ENCODE measurements at regions not wholly inside any gene's neighbourhood (a gene's known extent, or its start where the extent isn't known, plus 50 kb on each side); places are given as distances from the start of the nearest gene placed in this dataset.

GRCh38 chr11:127288926-127289325 is 288.4 kb upstream of the KIRREL3 start:
- no peak for DNase-seq (ENCODE audit: extremely low spot score)
- TF ChIP-seq POLR2A (IDR thresholded peaks at IDR 0.05; ENCODE audit: low read depth) (no peak), CTCF (IDR thresholded peaks at IDR 0.05) (no peak)
- intact Hi-C loops (cut with DNase I): no loop called here
- Histone ChIP-seq H3K27ac (replicated peaks in 1 of 4) (no peak overlapping the region), H3K4me3 (no peak overlapping the region), H3K36me3 (no peaks in the 10 kb centered on the region), H3K9me3 (peaks cover 0 to 10% (median 3%) of the 10 kb centered on the region in 4 donors), H3K4me1 (no peaks in the 10 kb centered on the region), H3K27me3 (no peaks in the 10 kb centered on the region)
- 93% methylated on average over 4 of the region's 5 CpGs for WGBS

GRCh38 chr11:127281534-127281933 is 281.0 kb upstream of the KIRREL3 start:
- no peak for DNase-seq (ENCODE audit: extremely low spot score)
- Histone ChIP-seq H3K36me3 (no peaks in the 10 kb centered on the region), H3K27ac (replicated peaks in 1 of 4) (no peak overlapping the region), H3K27me3 (no peaks in the 10 kb centered on the region), H3K9me3 (no peaks in the 10 kb centered on the region), H3K4me1 (no peaks in the 10 kb centered on the region), H3K4me3 (no peak overlapping the region)
- intact Hi-C loops (cut with DNase I): no loop called here
- TF ChIP-seq POLR2A (IDR thresholded peaks at IDR 0.05; ENCODE audit: low read depth) (no peak), CTCF (IDR thresholded peaks at IDR 0.05) (no peak), POLR2AphosphoS5 (IDR thresholded peaks at IDR 0.05) (no peak), EP300 (IDR thresholded peaks at IDR 0.05) (no peak)
- 83% methylated on average over 1 of the region's 1 CpG for WGBS

- DNase-seq (ENCODE audit: extremely low spot score): no peak
- Histone ChIP-seq H3K4me1 (no peaks in the 10 kb centered on the region), H3K9me3 (no peaks in the 10 kb centered on the region), H3K27ac (replicated peaks in 1 of 4) (no peak overlapping the region), H3K4me3 (no peak overlapping the region), H3K27me3 (no peaks in the 10 kb centered on the region), H3K36me3 (no peaks in the 10 kb centered on the region)
- TF ChIP-seq POLR2AphosphoS5 (IDR thresholded peaks at IDR 0.05) (no peak), CTCF (IDR thresholded peaks at IDR 0.05) (no peak), EP300 (IDR thresholded peaks at IDR 0.05) (no peak), POLR2A (IDR thresholded peaks at IDR 0.05; ENCODE audit: low read depth) (no peak)
- WGBS: 71% methylated on average over 9 of the region's 9 CpGs
- intact Hi-C loops (cut with DNase I): no loop called here
Measured at GRCh38 chr11:127275774-127276173, 275.2 kb upstream of the KIRREL3 start.

- Histone ChIP-seq H3K27me3 (no peaks in the 10 kb centered on the region), H3K9me3 (no peaks in the 10 kb centered on the region), H3K27ac (replicated peaks in 1 of 4) (no peak overlapping the region), H3K36me3 (no peaks in the 10 kb centered on the region), H3K4me3 (no peak overlapping the region), H3K4me1 (no peaks in the 10 kb centered on the region)
- 80% methylated on average over 1 of the region's 1 CpG for WGBS
- no peak for DNase-seq (ENCODE audit: extremely low spot score)
- intact Hi-C loops (cut with DNase I): no loop called here
- TF ChIP-seq POLR2AphosphoS5 (IDR thresholded peaks at IDR 0.05) (no peak), EP300 (IDR thresholded peaks at IDR 0.05) (no peak), CTCF (IDR thresholded peaks at IDR 0.05) (no peak), POLR2A (IDR thresholded peaks at IDR 0.05; ENCODE audit: low read depth) (no peak)
Measured at GRCh38 chr11:127274328-127274676, 273.7 kb upstream of the KIRREL3 start.

- WGBS: 84% methylated on average over 5 of the region's 5 CpGs
- no peaks in the 10 kb centered on the region for H3K9me3 ChIP-seq
- no peak for TF ChIP-seq POLR2A (IDR thresholded peaks at IDR 0.05; ENCODE audit: low read depth)
- no peak for TF ChIP-seq POLR2AphosphoS5 (IDR thresholded peaks at IDR 0.05)
- TF ChIP-seq CTCF (IDR thresholded peaks at IDR 0.05): no peak
- TF ChIP-seq EP300 (IDR thresholded peaks at IDR 0.05): no peak
Measured at GRCh38 chr11:127273593-127274327, 273.2 kb upstream of the KIRREL3 start.

More at GRCh38 chr11:127273593-127274327, 273.2 kb upstream of the KIRREL3 start:
- H3K27ac ChIP-seq (replicated peaks in 1 of 4): no peak overlapping the region
- DNase-seq (ENCODE audit: extremely low spot score): peak; percentile 53
- H3K27me3 ChIP-seq: no peaks in the 10 kb centered on the region
- H3K4me1 ChIP-seq: no peaks in the 10 kb centered on the region
- intact Hi-C loops (cut with DNase I): no loop called here
- H3K4me3 ChIP-seq: no peak overlapping the region
- no peaks in the 10 kb centered on the region for H3K36me3 ChIP-seq
